ENCODE measurements at regions not wholly inside any gene's neighbourhood (a gene's known extent, or its start where the extent isn't known, plus 50 kb on each side); places are given as distances from the start of the nearest gene placed in this dataset.

DNA sequence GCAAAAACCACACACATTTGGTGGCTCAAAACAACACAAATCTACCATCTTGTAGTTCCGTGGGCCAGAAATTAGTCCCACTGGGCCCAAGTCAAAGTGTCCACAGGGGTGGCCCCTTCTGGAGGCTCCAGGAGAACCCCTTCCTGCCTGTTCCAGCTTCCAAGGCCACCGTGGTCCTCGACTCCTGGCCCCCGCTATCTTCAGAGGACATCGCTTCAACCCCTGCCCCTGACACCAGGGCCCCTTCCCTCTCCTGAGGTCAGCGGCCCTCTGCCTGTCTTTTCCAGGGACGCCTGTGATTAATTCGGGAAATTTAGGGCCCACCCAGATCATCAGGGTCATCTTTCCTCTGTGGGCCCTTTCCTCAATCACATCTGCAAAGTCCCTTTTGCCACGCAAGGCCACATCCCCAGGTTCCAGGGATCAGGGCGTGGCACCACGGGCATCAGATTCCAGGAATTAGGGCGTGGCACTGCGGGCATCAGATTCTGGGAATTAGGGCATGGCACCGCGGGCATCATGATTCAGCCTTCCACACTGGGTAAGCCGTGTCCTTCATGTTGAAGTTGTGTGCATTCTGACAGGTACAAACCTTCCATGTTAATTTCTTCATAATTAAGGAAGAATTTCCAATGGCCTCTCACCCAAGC, 59.9 kb upstream of the SMOC2 start:
- Histone ChIP-seq H4K20me1 (ENCODE audit: insufficient read depth, low read length) (no peaks in the 10 kb centered on the region), H3K4me1 (ENCODE audit: control insufficient read depth in 1 of 2, insufficient read depth in 2 of 2, low read length in 2 of 2) (no peaks in the 10 kb centered on the region), H3K27ac (ENCODE audit: low read depth in 1 of 2, low read length in 2 of 2) (no peak overlapping the region), H3K9me3 (replicated peaks in 1 of 2; ENCODE audit: control insufficient read depth in 1 of 2, insufficient read depth in 1 of 2, low read length in 2 of 2) (peaks cover 70 to 73% of the 10 kb centered on the region in 2 donors), H3K9ac (ENCODE audit: insufficient read depth, low read length, poor library complexity, severe bottlenecking) (no peak overlapping the region), H3K36me3 (replicated peaks in 1 of 2; ENCODE audit: control insufficient read depth in 1 of 2, insufficient read depth in 2 of 2, low read length in 2 of 2) (no peaks in the 10 kb centered on the region), H2AFZ (ENCODE audit: insufficient read depth, low read depth, low read length, poor library complexity, severe bottlenecking) (no peak overlapping the region), H3K27me3 (ENCODE audit: control insufficient read depth in 2 of 2, insufficient read depth in 2 of 2, low read length in 2 of 2) (no peaks in the 10 kb centered on the region), H3K79me2 (ENCODE audit: insufficient read depth, low read length) (no peaks in the 10 kb centered on the region), H3K4me3 (replicated peaks in 1 of 3; ENCODE audit: low read depth in 2 of 3, low read length in 3 of 3) (no peak overlapping the region), H3K4me2 (replicated peaks; ENCODE audit: extremely low read depth, low read length, poor library complexity, severe bottlenecking) (no peak overlapping the region)
- TF ChIP-seq, protein P1, sequence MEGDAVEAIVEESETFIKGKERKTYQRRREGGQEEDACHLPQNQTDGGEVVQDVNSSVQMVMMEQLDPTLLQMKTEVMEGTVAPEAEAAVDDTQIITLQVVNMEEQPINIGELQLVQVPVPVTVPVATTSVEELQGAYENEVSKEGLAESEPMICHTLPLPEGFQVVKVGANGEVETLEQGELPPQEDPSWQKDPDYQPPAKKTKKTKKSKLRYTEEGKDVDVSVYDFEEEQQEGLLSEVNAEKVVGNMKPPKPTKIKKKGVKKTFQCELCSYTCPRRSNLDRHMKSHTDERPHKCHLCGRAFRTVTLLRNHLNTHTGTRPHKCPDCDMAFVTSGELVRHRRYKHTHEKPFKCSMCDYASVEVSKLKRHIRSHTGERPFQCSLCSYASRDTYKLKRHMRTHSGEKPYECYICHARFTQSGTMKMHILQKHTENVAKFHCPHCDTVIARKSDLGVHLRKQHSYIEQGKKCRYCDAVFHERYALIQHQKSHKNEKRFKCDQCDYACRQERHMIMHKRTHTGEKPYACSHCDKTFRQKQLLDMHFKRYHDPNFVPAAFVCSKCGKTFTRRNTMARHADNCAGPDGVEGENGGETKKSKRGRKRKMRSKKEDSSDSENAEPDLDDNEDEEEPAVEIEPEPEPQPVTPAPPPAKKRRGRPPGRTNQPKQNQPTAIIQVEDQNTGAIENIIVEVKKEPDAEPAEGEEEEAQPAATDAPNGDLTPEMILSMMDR (IDR thresholded peaks at IDR 0.05), result no peak
- Mint-ChIP-seq H3K4me3 (no peak overlapping the region), H3K4me1 (no peaks in the 10 kb centered on the region), H3K27ac (no peak overlapping the region), H3K36me3 (no peaks in the 10 kb centered on the region), H3K27me3 (ENCODE audit: low read depth in 3 of 3) (peaks cover 0 to 2% (median 2%) of the 10 kb centered on the region in 3 donors), H3K9me3 (peaks cover 43 to 67% (median 52%) of the 10 kb centered on the region in 7 donors)
- intact Hi-C loops (cut with micrococcal nuclease), result no loop called here
- no peak for DNase-seq
- WGBS (ENCODE audit: insufficient coverage), result 97% methylated on average over 11 of the region's 16 CpGs

GRCh38 chr6:168381726-168382458, 59.1 kb upstream of the SMOC2 start:
- no peaks in the 10 kb centered on the region for H3K27me3 ChIP-seq (ENCODE audit: control insufficient read depth in 2 of 2, insufficient read depth in 2 of 2, low read length in 2 of 2)
- intact Hi-C loops (cut with micrococcal nuclease), result no loop called here
- H3K27ac ChIP-seq (ENCODE audit: low read depth in 1 of 2, low read length in 2 of 2), result no peak overlapping the region
- H3K79me2 ChIP-seq (ENCODE audit: insufficient read depth, low read length), result no peaks in the 10 kb centered on the region
- Mint-ChIP-seq H3K27ac (no peak overlapping the region), H3K27me3 (ENCODE audit: low read depth in 3 of 3) (peaks cover 0 to 2% (median 2%) of the 10 kb centered on the region in 3 donors), H3K4me3 (no peak overlapping the region), H3K4me1 (no peaks in the 10 kb centered on the region), H3K36me3 (no peaks in the 10 kb centered on the region), H3K9me3 (peaks cover 42 to 67% (median 52%) of the 10 kb centered on the region in 7 donors)
- H2AFZ ChIP-seq (ENCODE audit: insufficient read depth, low read depth, low read length, poor library complexity, severe bottlenecking), result no peak overlapping the region
- TF ChIP-seq, protein P1 (IDR thresholded peaks at IDR 0.05), result no peak
- no peaks in the 10 kb centered on the region for H3K4me1 ChIP-seq (ENCODE audit: control insufficient read depth in 1 of 2, insufficient read depth in 2 of 2, low read length in 2 of 2)
- H3K9ac ChIP-seq (ENCODE audit: insufficient read depth, low read length, poor library complexity, severe bottlenecking), result no peak overlapping the region
- no peaks in the 10 kb centered on the region for H4K20me1 ChIP-seq (ENCODE audit: insufficient read depth, low read length)
- no peak overlapping the region for H3K4me3 ChIP-seq (replicated peaks in 1 of 3; ENCODE audit: low read depth in 2 of 3, low read length in 3 of 3)
- no peaks in the 10 kb centered on the region for H3K36me3 ChIP-seq (replicated peaks in 1 of 2; ENCODE audit: control insufficient read depth in 1 of 2, insufficient read depth in 2 of 2, low read length in 2 of 2)
- H3K4me2 ChIP-seq (replicated peaks; ENCODE audit: extremely low read depth, low read length, poor library complexity, severe bottlenecking), result no peak overlapping the region
- no peak for DNase-seq
- H3K9me3 ChIP-seq (replicated peaks in 1 of 2; ENCODE audit: control insufficient read depth in 1 of 2, insufficient read depth in 1 of 2, low read length in 2 of 2), result peaks cover 70 to 73% of the 10 kb centered on the region in 2 donors
- 94% methylated on average over 19 of the region's 24 CpGs for WGBS (ENCODE audit: insufficient coverage)
